Caco-2 (cell line): ENCODE measurements at regions not wholly inside any gene's neighbourhood (a gene's known extent, or its start where the extent isn't known, plus 50 kb on each side); places are given as distances from the start of the nearest gene placed in this dataset.

Experiments
- BruUV-seq: library from RNA; stranded (reverse); fragments of 400-500 nt; replicated peaks from 2 replicates; lab custom pipeline; 2021; lab: Mats Ljungman, UMichigan
- CTCF ChIA-PET: fragments of 300-600 bp; sonication (Branson Sonifier 250); formaldehyde crosslinking; loops from one replicate; lab custom pipeline; 2022; ENCODE audit warnings: antibody characterized with exemption; lab: Charles Lee
- POLR2A ChIA-PET: fragments of 300-600 bp; sonication (Branson Sonifier 250); formaldehyde crosslinking; loops from one replicate; lab custom pipeline; 2022; ENCODE audit warnings: antibody characterized with exemption; lab: Charles Lee
- DNase-seq, 2 experiments: peaks; one replicate each; pipeline versions ENCODE4 v3.0.0 to v3.0.0-alpha.2; 2020 to 2022
- H3K27me3 ChIP-seq: replicated peaks from 2 replicates; pipeline ENCODE4 v1.6.0; 2011; ENCODE audit warnings: low read length; ENCODE audit not compliant: control insufficient read depth, insufficient read depth
- H3K36me3 ChIP-seq: 2 replicates; pipeline ENCODE4 v1.5.1; 2011; ENCODE audit warnings: low read length; ENCODE audit not compliant: control insufficient read depth, insufficient read depth
- H3K4me1 ChIP-seq: fragments of 250-450 bp; sonication (Bioruptor Pico); 2 replicates; pipeline ENCODE4 v1.5.1; 2020; ENCODE audit warnings: mild to moderate bottlenecking
- H3K4me3 ChIP-seq: 2 replicates; pipeline ENCODE4 v1.5.1; 2011; ENCODE audit warnings: low read depth, mild to moderate bottlenecking, control low read depth, low read length
- H3K9me3 ChIP-seq: fragments of 250-450 bp; sonication (Bioruptor Pico); 2 replicates; pipeline ENCODE4 v1.5.1; 2020; ENCODE audit warnings: mild to moderate bottlenecking, moderate library complexity
- H3K27ac Mint-ChIP-seq: one replicate; pipeline ENCODE4 v1.8.0; 2022; ENCODE audit warnings: mixed read lengths; ENCODE audit not compliant: unreplicated experiment
- H3K27me3 Mint-ChIP-seq: one replicate; pipeline ENCODE4 v1.8.0; 2022; ENCODE audit warnings: mixed read lengths; ENCODE audit not compliant: insufficient read depth, unreplicated experiment
- H3K36me3 Mint-ChIP-seq: one replicate; pipeline ENCODE4 v1.8.0; 2022; ENCODE audit warnings: mild to moderate bottlenecking, mixed read lengths; ENCODE audit not compliant: insufficient read depth, unreplicated experiment
- H3K4me1 Mint-ChIP-seq: one replicate; pipeline ENCODE4 v1.8.0; 2022; ENCODE audit warnings: low read depth, mixed read lengths; ENCODE audit not compliant: unreplicated experiment
- H3K4me3 Mint-ChIP-seq: one replicate; pipeline ENCODE4 v1.8.0; 2022; ENCODE audit warnings: mild to moderate bottlenecking, moderate library complexity, mixed read lengths; ENCODE audit not compliant: unreplicated experiment
- H3K9me3 Mint-ChIP-seq: one replicate; pipeline ENCODE4 v1.8.0; 2022; ENCODE audit warnings: mixed read lengths; ENCODE audit not compliant: unreplicated experiment
- intact Hi-C: fragments of 100-400 bp; cut with micrococcal nuclease; formaldehyde crosslinking; loops from one replicate; pipeline ENCODE4 v1.10.0; 2022; ENCODE audit not compliant: unreplicated experiment
- TF ChIP-seq, protein P1 (sequence below), 2 experiments: fragments of 200-600 bp in 1 of 2; IDR thresholded peaks; 1 replicate in 1 of 2; 2 replicates in 1 of 2; pipeline versions ENCODE4 v1.5.1 to v1.8.0; 2011 to 2022; ENCODE audit warnings: antibody characterized with exemption in 1 of 2, control low read depth in 1 of 2, inconsistent platforms in 1 of 2, low read depth in 1 of 2, low read length in 1 of 2, mild to moderate bottlenecking in 1 of 2, moderate library complexity in 1 of 2; ENCODE audit not compliant: insufficient read depth in 1 of 2, severe bottlenecking in 1 of 2, unreplicated experiment in 1 of 2

DNA sequence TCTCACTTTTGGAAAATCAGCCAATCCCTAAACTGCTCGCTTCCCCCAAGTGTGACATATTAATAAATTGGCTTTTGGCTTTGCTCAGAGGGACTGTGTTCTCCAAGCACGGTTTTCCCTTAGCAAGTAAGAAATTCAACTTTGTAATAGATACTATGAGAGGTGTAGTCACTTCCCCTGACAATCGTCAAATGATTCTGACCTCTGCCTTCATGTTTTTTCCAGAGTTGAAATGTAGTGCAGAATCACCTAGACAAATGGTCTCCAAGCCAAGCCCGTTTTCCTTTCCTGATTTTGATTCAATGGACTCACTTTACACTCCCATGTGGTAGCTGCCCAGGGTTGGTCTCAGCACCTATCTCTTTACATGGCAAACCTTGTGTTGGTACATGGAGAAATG, 99.1 kb downstream of the ARL4A start:
- Mint-ChIP-seq H3K27ac (no peak overlapping the region), H3K27me3 (no peaks in the 10 kb centered on the region), H3K9me3 (no peaks in the 10 kb centered on the region), H3K36me3 (no peaks in the 10 kb centered on the region), H3K4me1 (no peaks in the 10 kb centered on the region), H3K4me3 (no peak overlapping the region)
- no TSS peak for BruUV-seq
- H3K36me3 ChIP-seq, result no peaks in the 10 kb centered on the region
- no peaks in the 10 kb centered on the region for H3K4me1 ChIP-seq
- intact Hi-C loops, result no loop called here
- no peak overlapping the region for H3K4me3 ChIP-seq
- ChIA-PET CTCF (no interaction called here), POLR2A (no interaction called here)
- no peaks in the 10 kb centered on the region for H3K9me3 ChIP-seq
- TF ChIP-seq, protein P1, sequence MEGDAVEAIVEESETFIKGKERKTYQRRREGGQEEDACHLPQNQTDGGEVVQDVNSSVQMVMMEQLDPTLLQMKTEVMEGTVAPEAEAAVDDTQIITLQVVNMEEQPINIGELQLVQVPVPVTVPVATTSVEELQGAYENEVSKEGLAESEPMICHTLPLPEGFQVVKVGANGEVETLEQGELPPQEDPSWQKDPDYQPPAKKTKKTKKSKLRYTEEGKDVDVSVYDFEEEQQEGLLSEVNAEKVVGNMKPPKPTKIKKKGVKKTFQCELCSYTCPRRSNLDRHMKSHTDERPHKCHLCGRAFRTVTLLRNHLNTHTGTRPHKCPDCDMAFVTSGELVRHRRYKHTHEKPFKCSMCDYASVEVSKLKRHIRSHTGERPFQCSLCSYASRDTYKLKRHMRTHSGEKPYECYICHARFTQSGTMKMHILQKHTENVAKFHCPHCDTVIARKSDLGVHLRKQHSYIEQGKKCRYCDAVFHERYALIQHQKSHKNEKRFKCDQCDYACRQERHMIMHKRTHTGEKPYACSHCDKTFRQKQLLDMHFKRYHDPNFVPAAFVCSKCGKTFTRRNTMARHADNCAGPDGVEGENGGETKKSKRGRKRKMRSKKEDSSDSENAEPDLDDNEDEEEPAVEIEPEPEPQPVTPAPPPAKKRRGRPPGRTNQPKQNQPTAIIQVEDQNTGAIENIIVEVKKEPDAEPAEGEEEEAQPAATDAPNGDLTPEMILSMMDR (IDR thresholded peaks at IDR 0.05; ENCODE audit: insufficient read depth in 1 of 2, low read depth in 1 of 2, low read length in 1 of 2, severe bottlenecking in 1 of 2, unreplicated experiment in 1 of 2), result no peak
- DNase-seq, result no peak
- no peaks in the 10 kb centered on the region for H3K27me3 ChIP-seq

DNA sequence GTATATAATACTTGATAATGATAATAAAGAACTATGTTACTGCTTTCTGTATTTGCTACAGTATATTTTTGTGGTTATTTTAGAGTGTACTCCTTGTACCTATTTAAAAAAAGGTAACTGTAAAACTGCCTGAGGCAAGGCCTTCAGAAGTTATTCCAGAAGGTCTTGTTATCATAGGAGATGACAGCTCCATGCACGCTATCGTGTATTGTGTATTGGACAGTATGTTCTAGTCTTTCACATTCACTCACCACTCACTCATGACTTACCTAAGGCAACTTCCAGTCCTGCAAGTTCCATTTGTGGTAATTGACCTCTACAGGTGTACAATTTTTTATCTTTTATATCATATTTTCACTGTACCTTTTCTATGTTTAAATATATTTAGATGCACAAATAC, 100.7 kb downstream of the ARL4A start:
- peaks cover 5% of the 10 kb centered on the region; the same call in 1 of the 2 replicates for H3K4me1 ChIP-seq
- H3K4me3 Mint-ChIP-seq, result no peak overlapping the region
- ChIA-PET POLR2A (no interaction called here), CTCF (no interaction called here)
- H3K4me1 Mint-ChIP-seq, result no peaks in the 10 kb centered on the region
- intact Hi-C loops, result no loop called here
- H3K27me3 ChIP-seq, result no peaks in the 10 kb centered on the region
- H3K9me3 Mint-ChIP-seq, result no peaks in the 10 kb centered on the region
- DNase-seq, result no peak
- H3K36me3 ChIP-seq, result no peaks in the 10 kb centered on the region
- H3K27ac Mint-ChIP-seq, result no peak overlapping the region
- no TSS peak for BruUV-seq
- TF ChIP-seq, protein P1 (IDR thresholded peaks at IDR 0.05; ENCODE audit: insufficient read depth in 1 of 2, low read depth in 1 of 2, low read length in 1 of 2, severe bottlenecking in 1 of 2, unreplicated experiment in 1 of 2), result no peak
- H3K36me3 Mint-ChIP-seq, result no peaks in the 10 kb centered on the region
- H3K27me3 Mint-ChIP-seq, result no peaks in the 10 kb centered on the region
- H3K9me3 ChIP-seq, result no peaks in the 10 kb centered on the region
- no peak overlapping the region for H3K4me3 ChIP-seq

DNA sequence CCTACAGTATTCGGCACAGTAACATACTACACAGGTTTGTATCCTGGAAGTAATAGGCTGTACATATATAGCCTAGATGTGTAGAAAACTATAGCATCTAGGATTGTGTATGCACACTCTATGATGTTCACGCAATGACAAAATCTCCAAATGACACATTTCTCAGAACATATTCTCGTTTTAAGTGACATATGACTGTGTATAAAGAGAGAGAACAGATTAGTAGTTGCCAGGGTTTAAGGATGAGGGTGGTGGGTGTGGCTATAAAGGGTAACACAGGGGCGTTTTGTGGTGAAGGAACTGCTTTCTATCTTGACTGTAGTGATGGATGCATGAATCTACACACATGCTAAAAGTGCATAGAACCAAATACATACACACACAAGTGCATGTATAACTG, 101.2 kb downstream of the ARL4A start:
- intact Hi-C loops, result no loop called here
- H3K27me3 ChIP-seq, result no peaks in the 10 kb centered on the region
- no peak for DNase-seq
- no peak overlapping the region for H3K4me3 ChIP-seq
- Mint-ChIP-seq H3K27ac (no peak overlapping the region), H3K27me3 (no peaks in the 10 kb centered on the region), H3K4me3 (no peak overlapping the region), H3K4me1 (no peaks in the 10 kb centered on the region), H3K9me3 (no peaks in the 10 kb centered on the region), H3K36me3 (no peaks in the 10 kb centered on the region)
- no peaks in the 10 kb centered on the region for H3K36me3 ChIP-seq
- BruUV-seq, result no TSS peak
- no peaks in the 10 kb centered on the region for H3K9me3 ChIP-seq
- H3K4me1 ChIP-seq, result peaks cover 5% of the 10 kb centered on the region; the same call in 1 of the 2 replicates
- CTCF ChIA-PET, result no interaction called here
- TF ChIP-seq, protein P1 (IDR thresholded peaks at IDR 0.05; ENCODE audit: insufficient read depth in 1 of 2, low read depth in 1 of 2, low read length in 1 of 2, severe bottlenecking in 1 of 2, unreplicated experiment in 1 of 2), result no peak
- POLR2A ChIA-PET, result no interaction called here
